ENCODE measurements at regions not wholly inside any gene's neighbourhood (a gene's known extent, or its start where the extent isn't known, plus 50 kb on each side); places are given as distances from the start of the nearest gene placed in this dataset.

DNA sequence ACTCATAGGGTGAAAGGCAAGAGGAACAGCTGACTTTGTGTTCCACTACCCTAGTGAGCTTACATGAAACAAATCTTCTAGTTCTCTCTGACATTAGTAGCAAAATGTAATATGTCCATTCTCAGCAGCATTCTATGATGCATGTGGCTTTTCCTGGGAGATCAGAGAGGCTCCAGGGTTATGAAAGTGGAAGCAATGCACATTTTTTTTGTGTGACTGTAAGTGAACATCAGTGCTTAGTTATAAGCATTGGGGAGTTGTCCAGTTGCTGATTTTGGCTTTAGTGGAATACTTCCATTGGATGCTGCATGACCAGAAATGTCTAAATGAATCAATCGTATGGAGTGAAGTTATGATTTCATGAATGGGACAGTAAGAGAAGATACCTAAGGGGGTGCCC, 255.9 kb downstream of the FAT3 start:
- H3K4me3 ChIP-seq (ENCODE audit: low read depth, low read length): no peak overlapping the region
- TF ChIP-seq, protein P1, sequence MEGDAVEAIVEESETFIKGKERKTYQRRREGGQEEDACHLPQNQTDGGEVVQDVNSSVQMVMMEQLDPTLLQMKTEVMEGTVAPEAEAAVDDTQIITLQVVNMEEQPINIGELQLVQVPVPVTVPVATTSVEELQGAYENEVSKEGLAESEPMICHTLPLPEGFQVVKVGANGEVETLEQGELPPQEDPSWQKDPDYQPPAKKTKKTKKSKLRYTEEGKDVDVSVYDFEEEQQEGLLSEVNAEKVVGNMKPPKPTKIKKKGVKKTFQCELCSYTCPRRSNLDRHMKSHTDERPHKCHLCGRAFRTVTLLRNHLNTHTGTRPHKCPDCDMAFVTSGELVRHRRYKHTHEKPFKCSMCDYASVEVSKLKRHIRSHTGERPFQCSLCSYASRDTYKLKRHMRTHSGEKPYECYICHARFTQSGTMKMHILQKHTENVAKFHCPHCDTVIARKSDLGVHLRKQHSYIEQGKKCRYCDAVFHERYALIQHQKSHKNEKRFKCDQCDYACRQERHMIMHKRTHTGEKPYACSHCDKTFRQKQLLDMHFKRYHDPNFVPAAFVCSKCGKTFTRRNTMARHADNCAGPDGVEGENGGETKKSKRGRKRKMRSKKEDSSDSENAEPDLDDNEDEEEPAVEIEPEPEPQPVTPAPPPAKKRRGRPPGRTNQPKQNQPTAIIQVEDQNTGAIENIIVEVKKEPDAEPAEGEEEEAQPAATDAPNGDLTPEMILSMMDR (IDR thresholded peaks at IDR 0.05; ENCODE audit: low read depth, low read length): no peak

DNA sequence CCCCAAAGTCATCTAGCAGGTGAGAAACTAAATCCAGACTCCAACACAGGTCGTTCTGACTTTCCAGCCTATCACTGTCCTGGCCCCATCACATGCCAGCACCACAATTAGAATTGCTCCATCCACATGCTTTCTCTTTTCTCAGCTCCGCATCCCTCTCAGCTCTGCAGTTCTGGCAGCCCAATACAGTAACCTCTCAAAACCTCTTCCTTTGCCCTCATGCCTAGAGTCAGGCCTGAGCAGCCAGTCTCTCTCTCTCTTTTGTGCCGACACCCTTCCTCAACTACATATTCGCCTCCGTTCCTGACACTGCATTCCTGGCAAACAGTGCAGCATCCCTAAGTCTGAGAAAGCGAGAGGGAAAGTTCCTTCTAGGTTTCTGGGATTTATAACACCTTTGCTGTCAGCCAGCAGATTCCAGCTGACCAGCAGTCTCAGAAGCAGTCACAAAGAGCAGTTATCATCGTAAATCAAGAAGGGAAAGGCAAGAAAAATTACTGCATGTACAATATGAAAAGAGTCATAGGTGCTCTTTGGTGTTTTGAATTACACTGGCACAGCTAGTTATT, 258.0 kb downstream of the FAT3 start:
- H3K4me3 ChIP-seq (ENCODE audit: low read depth, low read length): no peak overlapping the region
- TF ChIP-seq, protein P1 (IDR thresholded peaks at IDR 0.05; ENCODE audit: low read depth, low read length): no peak

DNA sequence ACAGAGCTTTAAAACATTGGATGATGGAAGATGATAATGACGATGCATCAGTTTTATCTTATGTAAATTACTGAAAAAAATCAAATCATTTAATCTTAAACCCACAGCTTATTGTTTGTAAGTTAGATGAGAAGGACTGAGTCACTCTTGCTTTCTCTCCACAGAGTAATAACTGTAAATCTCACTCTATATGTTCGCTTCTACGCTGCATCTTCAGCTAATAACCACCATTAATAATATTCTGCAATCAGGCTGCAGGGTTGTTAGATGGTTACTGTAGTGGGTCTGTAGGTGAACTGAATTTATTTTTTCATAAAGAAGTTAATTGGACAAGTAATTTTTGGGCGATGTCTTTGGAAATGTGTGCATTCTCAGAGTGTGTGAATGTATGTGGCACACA, 260.0 kb downstream of the FAT3 start:
- TF ChIP-seq, protein P1 (IDR thresholded peaks at IDR 0.05; ENCODE audit: low read depth, low read length): no peak
- H3K4me3 ChIP-seq (ENCODE audit: low read depth, low read length): no peak overlapping the region

DNA sequence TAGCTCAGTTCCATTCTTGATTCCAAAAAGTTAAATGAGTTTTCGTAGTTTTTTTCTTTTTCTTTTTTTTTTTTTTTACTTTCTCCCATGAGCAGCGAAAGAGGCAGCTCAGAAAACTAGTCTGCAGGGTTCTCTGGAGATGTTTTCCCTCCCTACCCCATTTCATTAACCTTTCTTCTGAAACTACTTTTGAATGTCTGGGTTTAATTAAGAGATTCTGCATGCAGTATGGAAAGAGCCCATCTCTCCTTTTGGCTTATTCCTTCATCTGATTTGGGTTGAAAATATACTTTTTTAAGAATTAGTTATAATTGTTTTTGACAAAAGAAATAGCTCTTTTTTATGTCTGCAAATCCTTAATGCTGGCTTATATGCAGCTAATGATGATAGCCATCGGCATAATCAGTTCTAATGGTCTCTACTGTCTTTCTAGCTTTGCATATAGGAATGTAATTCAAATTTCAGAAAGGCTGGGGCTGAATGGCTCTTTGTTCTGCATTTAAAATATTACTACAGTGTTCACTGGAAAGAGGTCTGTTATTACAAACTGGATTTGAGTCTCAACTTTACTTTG, 265.3 kb downstream of the FAT3 start:
- TF ChIP-seq, protein P1 (IDR thresholded peaks at IDR 0.05; ENCODE audit: low read depth, low read length): no peak

DNA sequence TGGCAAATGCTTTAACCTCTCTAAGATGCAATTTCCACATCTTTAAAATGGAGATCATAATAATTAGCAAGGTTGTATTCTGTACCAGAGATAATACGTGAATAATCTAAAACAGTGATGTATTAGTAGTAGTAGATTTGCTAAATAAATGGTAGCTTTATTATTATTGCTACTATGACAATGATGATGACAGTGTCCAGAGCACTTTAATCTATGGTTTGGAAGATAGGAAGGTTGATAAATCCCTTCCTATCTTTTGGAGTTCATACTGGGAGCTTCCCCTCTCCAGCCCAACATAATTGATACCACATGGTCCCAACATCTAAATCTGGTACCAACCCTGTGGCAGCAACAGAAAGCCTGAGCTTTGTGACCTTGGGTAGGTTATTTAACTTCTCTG, 267.8 kb downstream of the FAT3 start:
- TF ChIP-seq, protein P1 (IDR thresholded peaks at IDR 0.05; ENCODE audit: low read depth, low read length): no peak
- no peak overlapping the region for H3K4me3 ChIP-seq (ENCODE audit: low read depth, low read length)

More for the DNA sequence above, 265.3 kb downstream of the FAT3 start:
- no peak overlapping the region for H3K4me3 ChIP-seq (ENCODE audit: low read depth, low read length)

DNA sequence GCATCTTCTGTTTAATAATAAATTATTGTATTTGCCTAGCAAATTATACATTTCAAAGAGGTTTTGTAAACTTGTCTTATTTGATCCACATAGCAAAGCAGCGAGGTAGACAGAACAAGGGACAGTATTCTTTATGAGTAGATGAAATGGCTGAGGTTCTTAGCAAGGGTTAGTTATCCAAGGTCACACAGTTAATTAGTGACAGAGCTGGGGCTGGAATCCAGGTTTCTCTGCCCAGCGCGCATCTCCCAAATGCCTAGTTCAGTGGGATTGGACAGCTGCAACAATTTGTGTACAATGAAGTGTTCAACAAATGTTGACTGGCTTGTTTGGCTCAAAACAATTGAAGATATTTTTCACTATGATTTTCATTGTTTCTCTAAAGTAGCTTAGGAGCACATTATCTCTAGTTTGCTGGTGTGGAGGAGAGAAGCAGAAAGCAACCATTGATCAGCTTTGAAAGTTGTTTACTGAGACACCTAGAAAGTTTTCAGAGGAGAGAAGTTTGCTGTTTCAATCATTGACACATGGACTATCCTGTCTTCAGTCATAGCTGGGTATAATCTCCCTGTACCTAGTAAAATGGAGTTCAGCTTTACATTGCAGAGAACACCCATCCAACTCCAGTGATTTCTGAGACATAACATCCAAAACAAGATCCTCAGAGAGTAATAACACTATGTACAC, 270.6 kb downstream of the FAT3 start:
- H3K4me3 ChIP-seq (ENCODE audit: low read depth, low read length): no peak overlapping the region

More for the DNA sequence above, 270.6 kb downstream of the FAT3 start:
- TF ChIP-seq, protein P1 (IDR thresholded peaks at IDR 0.05; ENCODE audit: low read depth, low read length): no peak
